ENCODE measurements at regions not wholly inside any gene's neighbourhood (a gene's known extent, or its start where the extent isn't known, plus 50 kb on each side); places are given as distances from the start of the nearest gene placed in this dataset.

GRCh38 chr5:96227957-96228356, 205.1 kb downstream of the PCSK1 start:
- Mint-ChIP-seq H3K4me1 (ENCODE audit: low read depth) (no peaks in the 10 kb centered on the region), H3K36me3 (no peaks in the 10 kb centered on the region), H3K4me3 (no peak overlapping the region), H3K27ac (no peak overlapping the region), H3K27me3 (peaks cover 13% of the 10 kb centered on the region), H3K9me3 (ENCODE audit: low read depth) (peaks cover 1% of the 10 kb centered on the region)

- H3K9me3 Mint-ChIP-seq (ENCODE audit: low read depth): peaks cover 4% of the 10 kb centered on the region
- H3K27ac Mint-ChIP-seq: no peak overlapping the region
- H3K4me3 Mint-ChIP-seq: no peak overlapping the region
- H3K27me3 Mint-ChIP-seq: peaks cover 15% of the 10 kb centered on the region
- H3K36me3 Mint-ChIP-seq: no peaks in the 10 kb centered on the region
- H3K4me1 Mint-ChIP-seq (ENCODE audit: low read depth): no peaks in the 10 kb centered on the region
Observed at GRCh38 chr5:96226941-96227552, 206.0 kb downstream of the PCSK1 start.

DNA sequence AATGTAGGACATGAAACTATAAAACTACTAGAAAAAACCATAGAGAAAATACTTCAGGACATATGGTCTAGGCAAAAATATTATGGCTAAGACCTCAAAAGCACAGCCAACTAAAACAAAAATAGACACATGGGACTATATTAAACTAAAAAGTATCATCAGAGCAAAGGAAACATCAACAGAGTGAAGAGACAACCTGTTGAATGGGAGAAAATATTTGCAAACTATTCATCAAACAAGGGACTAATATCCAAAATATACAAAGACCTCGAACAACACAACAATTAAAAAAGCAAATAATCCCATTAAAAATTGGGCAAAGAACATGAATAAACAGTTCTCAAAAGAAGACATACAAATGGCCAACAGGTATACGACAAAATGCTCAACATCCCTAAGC, 210.9 kb downstream of the PCSK1 start:
- Mint-ChIP-seq H3K9me3 (ENCODE audit: low read depth) (peaks cover 4% of the 10 kb centered on the region), H3K27me3 (peaks cover 6% of the 10 kb centered on the region), H3K27ac (no peak overlapping the region), H3K4me1 (ENCODE audit: low read depth) (no peaks in the 10 kb centered on the region), H3K36me3 (no peaks in the 10 kb centered on the region), H3K4me3 (no peak overlapping the region)

GRCh38 chr5:96220610-96221390, 212.2 kb downstream of the PCSK1 start:
- no peak overlapping the region for H3K27ac Mint-ChIP-seq

GRCh38 chr5:96219580-96220281, 213.3 kb downstream of the PCSK1 start:
- no peaks in the 10 kb centered on the region for H3K4me1 Mint-ChIP-seq (ENCODE audit: low read depth)
- H3K27ac Mint-ChIP-seq: no peak overlapping the region
- H3K4me3 Mint-ChIP-seq: no peak overlapping the region
- peaks cover 4% of the 10 kb centered on the region for H3K27me3 Mint-ChIP-seq
- H3K36me3 Mint-ChIP-seq: no peaks in the 10 kb centered on the region
- peaks cover 4% of the 10 kb centered on the region for H3K9me3 Mint-ChIP-seq (ENCODE audit: low read depth)

More at GRCh38 chr5:96220610-96221390, 212.2 kb downstream of the PCSK1 start:
- H3K9me3 Mint-ChIP-seq (ENCODE audit: low read depth): peaks cover 4% of the 10 kb centered on the region
- no peak overlapping the region for H3K4me3 Mint-ChIP-seq
- no peaks in the 10 kb centered on the region for H3K4me1 Mint-ChIP-seq (ENCODE audit: low read depth)
- H3K36me3 Mint-ChIP-seq: no peaks in the 10 kb centered on the region
- H3K27me3 Mint-ChIP-seq: peaks cover 5% of the 10 kb centered on the region

DNA sequence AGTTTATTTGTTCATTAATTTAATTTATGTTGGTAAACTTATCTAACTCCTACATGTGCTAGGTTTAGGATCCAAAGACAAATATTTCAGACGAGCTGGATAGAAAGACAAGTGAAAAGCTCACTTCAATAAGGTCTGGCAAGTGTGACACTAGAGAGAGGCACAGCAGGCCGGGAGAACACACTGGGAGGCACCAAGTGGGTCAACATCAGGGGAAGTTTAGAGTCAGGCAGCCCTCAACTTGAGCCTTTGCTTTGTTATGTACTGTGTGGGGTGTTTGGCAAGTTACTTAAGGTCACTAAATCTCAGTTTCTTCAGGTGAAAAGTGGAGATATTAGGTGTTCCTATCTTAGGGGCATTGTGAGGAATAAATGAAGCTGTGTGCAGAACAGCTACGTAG, 214.4 kb downstream of the PCSK1 start:
- Mint-ChIP-seq H3K4me1 (ENCODE audit: low read depth) (no peaks in the 10 kb centered on the region), H3K36me3 (no peaks in the 10 kb centered on the region), H3K27ac (no peak overlapping the region), H3K9me3 (ENCODE audit: low read depth) (peaks cover 4% of the 10 kb centered on the region), H3K4me3 (no peak overlapping the region), H3K27me3 (peaks cover 4% of the 10 kb centered on the region)

- no peaks in the 10 kb centered on the region for H3K4me1 Mint-ChIP-seq (ENCODE audit: low read depth)
- no peak overlapping the region for H3K27ac Mint-ChIP-seq
- peaks cover 1% of the 10 kb centered on the region for H3K27me3 Mint-ChIP-seq
- no peak overlapping the region for H3K4me3 Mint-ChIP-seq
- H3K9me3 Mint-ChIP-seq (ENCODE audit: low read depth): peaks cover 4% of the 10 kb centered on the region
- H3K36me3 Mint-ChIP-seq: no peaks in the 10 kb centered on the region
Observed at GRCh38 chr5:96214442-96215197, 218.4 kb downstream of the PCSK1 start.

DNA sequence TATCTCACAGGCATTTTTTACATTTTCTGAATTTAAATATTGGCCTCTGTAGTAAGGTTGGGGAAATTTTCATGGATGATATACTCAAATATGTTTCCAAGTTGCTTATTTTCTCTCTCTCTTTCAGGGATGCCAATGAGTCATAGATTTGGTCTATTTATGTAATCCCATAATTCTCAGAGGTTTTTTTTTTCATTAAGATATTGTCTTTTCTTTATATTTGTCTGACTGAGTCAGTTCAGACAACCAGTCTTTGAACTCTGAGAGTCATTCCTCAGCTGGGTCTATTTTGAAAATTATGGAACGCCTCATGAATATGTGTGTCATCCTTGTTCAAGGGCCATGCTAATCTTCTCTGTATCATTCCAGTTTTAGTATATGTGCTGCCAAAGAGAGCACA, 223.2 kb downstream of the PCSK1 start:
- no peaks in the 10 kb centered on the region for H3K4me1 Mint-ChIP-seq (ENCODE audit: low read depth)
- H3K27ac Mint-ChIP-seq: no peak overlapping the region
- H3K4me3 Mint-ChIP-seq: no peak overlapping the region
- H3K36me3 Mint-ChIP-seq: peaks cover 4% of the 10 kb centered on the region
- H3K9me3 Mint-ChIP-seq (ENCODE audit: low read depth): peaks cover 23% of the 10 kb centered on the region
- peaks cover 8% of the 10 kb centered on the region for H3K27me3 Mint-ChIP-seq

- Mint-ChIP-seq H3K4me3 (no peak overlapping the region), H3K4me1 (ENCODE audit: low read depth) (no peaks in the 10 kb centered on the region), H3K27me3 (peaks cover 8% of the 10 kb centered on the region), H3K36me3 (peaks cover 4% of the 10 kb centered on the region), H3K27ac (no peak overlapping the region), H3K9me3 (ENCODE audit: low read depth) (peaks cover 23% of the 10 kb centered on the region)
Observed at GRCh38 chr5:96207420-96207819, 225.6 kb downstream of the PCSK1 start.

DNA sequence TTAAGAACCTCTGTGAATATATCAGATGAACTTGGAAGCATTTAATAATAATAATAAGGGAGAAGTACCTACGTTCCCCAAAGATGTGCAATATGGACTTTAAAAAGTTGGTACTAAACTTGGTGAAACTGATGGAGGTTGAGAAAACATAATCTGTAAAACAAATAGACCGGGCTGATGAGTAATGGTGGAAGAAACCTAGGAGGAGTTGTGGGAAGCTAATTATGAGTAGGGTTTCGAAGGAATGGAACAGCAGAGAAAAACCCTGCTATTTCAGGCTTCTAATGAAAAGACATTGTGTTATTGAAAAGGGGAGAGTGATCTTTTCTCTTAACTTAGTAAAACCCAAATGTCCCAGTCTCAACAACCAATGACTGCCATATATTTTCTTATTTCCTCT, 229.3 kb downstream of the PCSK1 start:
- Mint-ChIP-seq H3K27me3 (peaks cover 10% of the 10 kb centered on the region), H3K4me3 (no peak overlapping the region), H3K9me3 (ENCODE audit: low read depth) (peaks cover 19% of the 10 kb centered on the region), H3K4me1 (ENCODE audit: low read depth) (no peaks in the 10 kb centered on the region), H3K36me3 (peaks cover 4% of the 10 kb centered on the region), H3K27ac (no peak overlapping the region)

- no peak overlapping the region for H3K27ac Mint-ChIP-seq
- no peak overlapping the region for H3K4me3 Mint-ChIP-seq
- no peaks in the 10 kb centered on the region for H3K4me1 Mint-ChIP-seq (ENCODE audit: low read depth)
- no peaks in the 10 kb centered on the region for H3K36me3 Mint-ChIP-seq
- no peaks in the 10 kb centered on the region for H3K9me3 Mint-ChIP-seq (ENCODE audit: low read depth)
- peaks cover 7% of the 10 kb centered on the region for H3K27me3 Mint-ChIP-seq
Observed at GRCh38 chr5:96201503-96201902, 231.5 kb downstream of the PCSK1 start.

DNA sequence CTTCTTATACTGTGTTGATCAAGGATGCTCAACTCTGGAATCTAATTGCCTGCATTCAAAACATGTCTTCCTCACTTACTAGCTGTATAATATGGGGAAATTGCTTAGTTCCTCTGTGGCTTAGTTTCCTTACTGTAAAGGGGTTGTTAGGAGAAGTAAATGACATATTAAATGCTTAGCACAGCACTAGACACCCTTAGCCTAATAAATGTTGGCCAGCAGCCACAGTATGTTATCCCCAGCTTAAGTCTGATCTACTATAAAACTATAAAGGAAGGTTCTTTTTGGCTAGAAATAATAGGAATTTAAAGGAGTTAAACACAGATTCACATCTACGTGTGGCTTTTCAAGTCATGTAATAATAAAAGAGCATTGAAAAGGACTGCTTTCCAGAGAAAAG, 232.4 kb downstream of the PCSK1 start:
- no peak overlapping the region for H3K4me3 Mint-ChIP-seq
- no peak overlapping the region for H3K27ac Mint-ChIP-seq
- no peaks in the 10 kb centered on the region for H3K9me3 Mint-ChIP-seq (ENCODE audit: low read depth)
- H3K4me1 Mint-ChIP-seq (ENCODE audit: low read depth): no peaks in the 10 kb centered on the region
- no peaks in the 10 kb centered on the region for H3K36me3 Mint-ChIP-seq
- H3K27me3 Mint-ChIP-seq: peaks cover 7% of the 10 kb centered on the region

- Mint-ChIP-seq H3K36me3 (no peaks in the 10 kb centered on the region), H3K27me3 (peaks cover 8% of the 10 kb centered on the region), H3K9me3 (ENCODE audit: low read depth) (no peaks in the 10 kb centered on the region), H3K27ac (no peak overlapping the region), H3K4me1 (ENCODE audit: low read depth) (no peaks in the 10 kb centered on the region), H3K4me3 (no peak overlapping the region)
Observed at GRCh38 chr5:96199713-96200183, 233.3 kb downstream of the PCSK1 start.

- peaks cover 10% of the 10 kb centered on the region for H3K27me3 Mint-ChIP-seq
- no peak overlapping the region for H3K4me3 Mint-ChIP-seq
- H3K36me3 Mint-ChIP-seq: no peaks in the 10 kb centered on the region
- H3K9me3 Mint-ChIP-seq (ENCODE audit: low read depth): no peaks in the 10 kb centered on the region
- H3K4me1 Mint-ChIP-seq (ENCODE audit: low read depth): no peaks in the 10 kb centered on the region
- no peak overlapping the region for H3K27ac Mint-ChIP-seq
Observed at GRCh38 chr5:96198356-96199058, 234.5 kb downstream of the PCSK1 start.

Data from activated naive CD8-positive, alpha-beta T cell (primary cell).